Peyer's patch (tissue), 4 donors: ENCODE measurements at regions not wholly inside any gene's neighbourhood (a gene's known extent, or its start where the extent isn't known, plus 50 kb on each side); places are given as distances from the start of the nearest gene placed in this dataset.

Source experiments
- DNase-seq, 3 donors: peaks; one replicate each; pipeline ENCODE4 v3.0.0-alpha.2; 2017 to 2019
- H3K27ac ChIP-seq, 4 donors: fragments of 200-600 bp; sonication (generic); one replicate each; pipeline ENCODE4 v1.5.1; 2016 to 2019
- H3K27me3 ChIP-seq, 2 donors: fragments of 200-600 bp; sonication (generic); one replicate each; pipeline ENCODE4 v1.5.1; 2019
- H3K36me3 ChIP-seq, 3 donors: fragments of 200-600 bp; sonication (generic); one replicate each; pipeline ENCODE4 v1.5.1; 2016 to 2019
- H3K4me1 ChIP-seq, 4 donors: fragments of 200-600 bp; sonication (generic); one replicate each; pipeline ENCODE4 v1.5.1; 2016 to 2019
- H3K4me3 ChIP-seq, 4 donors: fragments of 200-600 bp; sonication (generic); 1 replicate in 3 of 4; 2 replicates in 1 of 4; pipeline ENCODE4 v1.5.1; 2016 to 2019; ENCODE audit warnings: mild to moderate bottlenecking in 1 of 4
- H3K9me3 ChIP-seq, 4 donors: fragments of 200-600 bp; sonication (generic); one replicate each; pipeline ENCODE4 v1.5.1; 2016 to 2019; ENCODE audit warnings: mild to moderate bottlenecking in 1 of 4
- POLR2A ChIP-seq, 2 donors: fragments of 450-650 bp; IDR thresholded peaks; one replicate each; pipeline ENCODE4 v1.5.1; 2017; ENCODE audit warnings: antibody characterized with exemption in 2 of 2, mild to moderate bottlenecking in 2 of 2, moderate library complexity in 2 of 2
- TF ChIP-seq, protein P1 (sequence below), 6 experiments: fragments of 450-650 bp in 4 of 6; fragments of 200-600 bp in 2 of 6; sonication (generic) in 1 of 6; IDR thresholded peaks; one replicate each; pipeline ENCODE4 v1.5.1; 2017 to 2019; ENCODE audit warnings: antibody characterized with exemption in 6 of 6, mild to moderate bottlenecking in 3 of 6, moderate library complexity in 1 of 6

DNA sequence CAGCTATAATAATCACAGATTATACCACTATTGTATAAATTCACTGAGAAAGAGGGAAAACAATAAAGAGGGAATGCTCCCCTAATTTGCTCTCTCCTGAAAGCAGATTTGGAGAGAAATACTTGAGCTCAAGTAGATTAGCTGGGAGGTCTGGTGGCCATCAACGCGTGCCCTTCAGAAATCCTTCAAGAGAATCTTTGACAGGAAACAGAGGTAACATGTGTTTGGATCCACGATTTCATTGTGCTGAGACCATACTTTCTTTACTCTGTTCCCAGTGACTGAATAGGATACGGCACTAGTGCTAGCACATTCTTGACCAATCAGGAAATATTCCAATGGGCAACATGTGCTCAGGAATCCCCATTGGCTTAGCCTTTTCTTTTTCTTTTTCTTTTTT lies 1395.3 kb downstream of the RAPGEF2 start:
- Histone ChIP-seq H3K27ac (no peak overlapping the region), H3K4me1 (no peaks in the 10 kb centered on the region), H3K36me3 (no peaks in the 10 kb centered on the region), H3K4me3 (no peak overlapping the region), H3K27me3 (no peaks in the 10 kb centered on the region), H3K9me3 (no peaks in the 10 kb centered on the region)
- DNase-seq: no peak
- TF ChIP-seq POLR2A (IDR thresholded peaks at IDR 0.05): no peak
- TF ChIP-seq, protein P1, sequence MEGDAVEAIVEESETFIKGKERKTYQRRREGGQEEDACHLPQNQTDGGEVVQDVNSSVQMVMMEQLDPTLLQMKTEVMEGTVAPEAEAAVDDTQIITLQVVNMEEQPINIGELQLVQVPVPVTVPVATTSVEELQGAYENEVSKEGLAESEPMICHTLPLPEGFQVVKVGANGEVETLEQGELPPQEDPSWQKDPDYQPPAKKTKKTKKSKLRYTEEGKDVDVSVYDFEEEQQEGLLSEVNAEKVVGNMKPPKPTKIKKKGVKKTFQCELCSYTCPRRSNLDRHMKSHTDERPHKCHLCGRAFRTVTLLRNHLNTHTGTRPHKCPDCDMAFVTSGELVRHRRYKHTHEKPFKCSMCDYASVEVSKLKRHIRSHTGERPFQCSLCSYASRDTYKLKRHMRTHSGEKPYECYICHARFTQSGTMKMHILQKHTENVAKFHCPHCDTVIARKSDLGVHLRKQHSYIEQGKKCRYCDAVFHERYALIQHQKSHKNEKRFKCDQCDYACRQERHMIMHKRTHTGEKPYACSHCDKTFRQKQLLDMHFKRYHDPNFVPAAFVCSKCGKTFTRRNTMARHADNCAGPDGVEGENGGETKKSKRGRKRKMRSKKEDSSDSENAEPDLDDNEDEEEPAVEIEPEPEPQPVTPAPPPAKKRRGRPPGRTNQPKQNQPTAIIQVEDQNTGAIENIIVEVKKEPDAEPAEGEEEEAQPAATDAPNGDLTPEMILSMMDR (IDR thresholded peaks at IDR 0.05): no peak

GRCh38 chr4:160505724-160506123 lies 1402.8 kb downstream of the RAPGEF2 start:
- Histone ChIP-seq H3K9me3 (no peaks in the 10 kb centered on the region), H3K36me3 (no peaks in the 10 kb centered on the region), H3K27ac (no peak overlapping the region), H3K4me3 (no peak overlapping the region), H3K4me1 (no peaks in the 10 kb centered on the region), H3K27me3 (no peaks in the 10 kb centered on the region)
- DNase-seq: no peak
- TF ChIP-seq POLR2A (IDR thresholded peaks at IDR 0.05): no peak
- TF ChIP-seq, protein P1 (IDR thresholded peaks at IDR 0.05): no peak

- Histone ChIP-seq H3K4me1 (no peaks in the 10 kb centered on the region), H3K9me3 (no peaks in the 10 kb centered on the region), H3K4me3 (no peak overlapping the region), H3K27me3 (no peaks in the 10 kb centered on the region), H3K27ac (no peak overlapping the region), H3K36me3 (no peaks in the 10 kb centered on the region)
- no peak for DNase-seq
- TF ChIP-seq, protein P1 (IDR thresholded peaks at IDR 0.05): no peak
- no peak for TF ChIP-seq POLR2A (IDR thresholded peaks at IDR 0.05)
Measured at GRCh38 chr4:160510928-160511327, 1408.0 kb downstream of the RAPGEF2 start.

GRCh38 chr4:160514126-160514525 lies 1411.2 kb downstream of the RAPGEF2 start:
- DNase-seq: no peak
- Histone ChIP-seq H3K36me3 (no peaks in the 10 kb centered on the region), H3K27ac (no peak overlapping the region), H3K9me3 (no peaks in the 10 kb centered on the region), H3K27me3 (no peaks in the 10 kb centered on the region), H3K4me3 (no peak overlapping the region), H3K4me1 (no peaks in the 10 kb centered on the region)
- no peak for TF ChIP-seq POLR2A (IDR thresholded peaks at IDR 0.05)
- TF ChIP-seq, protein P1 (IDR thresholded peaks at IDR 0.05): no peak

DNA sequence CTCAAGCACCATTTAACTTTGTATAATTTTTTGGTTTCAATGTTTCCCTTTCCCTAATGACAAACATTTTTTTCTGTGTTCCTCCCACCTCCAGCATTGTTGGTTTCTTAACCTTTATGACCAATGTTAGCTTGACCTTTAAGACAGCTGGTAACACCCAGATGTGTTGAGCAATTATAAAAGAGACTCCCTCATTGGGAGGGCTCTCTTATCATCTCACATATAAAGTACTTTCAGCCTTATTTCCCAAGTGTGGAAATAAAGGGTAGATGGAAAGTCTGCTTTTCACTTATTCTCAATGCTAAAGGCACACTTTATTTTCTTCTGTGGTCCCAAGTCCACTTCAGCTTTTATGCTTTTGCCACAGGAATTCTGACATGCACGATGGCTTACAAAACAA lies 1420.4 kb downstream of the RAPGEF2 start:
- Histone ChIP-seq H3K36me3 (no peaks in the 10 kb centered on the region), H3K4me3 (no peak overlapping the region), H3K27ac (no peak overlapping the region), H3K27me3 (no peaks in the 10 kb centered on the region), H3K9me3 (no peaks in the 10 kb centered on the region), H3K4me1 (no peaks in the 10 kb centered on the region)
- DNase-seq: no peak
- TF ChIP-seq, protein P1 (IDR thresholded peaks at IDR 0.05): no peak

- TF ChIP-seq, protein P1 (IDR thresholded peaks at IDR 0.05): no peak
- no peaks in the 10 kb centered on the region for H3K9me3 ChIP-seq
Measured at GRCh38 chr4:160537681-160538080, 1434.8 kb downstream of the RAPGEF2 start.

More at GRCh38 chr4:160537681-160538080, 1434.8 kb downstream of the RAPGEF2 start:
- H3K27me3 ChIP-seq: no peaks in the 10 kb centered on the region
- no peak overlapping the region for H3K27ac ChIP-seq
- H3K36me3 ChIP-seq: no peaks in the 10 kb centered on the region
- DNase-seq: no peak
- H3K4me1 ChIP-seq: no peaks in the 10 kb centered on the region
- H3K4me3 ChIP-seq: no peak overlapping the region
